GM12878 (cell line): ENCODE measurements at regions not wholly inside any gene's neighbourhood (a gene's known extent, or its start where the extent isn't known, plus 50 kb on each side); places are given as distances from the start of the nearest gene placed in this dataset.

ENCODE experiments used
- ATAC-seq: fragments of 200-7000 bp; cut with Tn5 transposase; 3 replicates; pipeline ENCODE4 v1.9.1; 2020; ENCODE audit warnings: mild to moderate bottlenecking, moderate library complexity
- BruUV-seq: library from RNA; stranded (reverse); fragments of 400-500 nt; replicated peaks from 2 replicates; lab custom pipeline; 2021; lab: Mats Ljungman, UMichigan
- CTCF ChIA-PET: fragments of 300-600 bp; sonication (Branson Sonifier 250); formaldehyde crosslinking; extraction: SDS; loops from one replicate; lab custom pipeline; 2021; ENCODE audit warnings: inconsistent platforms; lab: Yijun Ruan, JAX
- POLR2A ChIA-PET: fragments of 350-600 bp; formaldehyde crosslinking; extraction: SDS; loops from one replicate; lab custom pipeline; 2021; ENCODE audit warnings: inconsistent platforms; lab: Charles Lee
- RAD21 ChIA-PET: fragments of 300-600 bp; sonication (Branson Sonifier 250); formaldehyde crosslinking; loops from one replicate; lab custom pipeline; 2023; ENCODE audit warnings: antibody characterized with exemption; ENCODE audit not compliant: unreplicated experiment; lab: Charles Lee
- SMC1A ChIA-PET: fragments of 300-600 bp; sonication (Branson Sonifier 250); formaldehyde crosslinking; loops from one replicate; lab custom pipeline; 2023; ENCODE audit not compliant: unreplicated experiment, uncharacterized antibody; lab: Charles Lee
- DNase-seq: peaks from one replicate; pipeline ENCODE4 v3.0.0-alpha.2; 2011; ENCODE audit warnings: low read depth, low spot score
- FAIRE-seq: peaks from 3 replicates; lab custom pipeline; 2011; peaks lifted over from hg19 to GRCh38; lab: Jason Lieb, UNC
- H2AFZ ChIP-seq: 2 replicates; pipeline ENCODE4 v1.6.0; 2011; ENCODE audit warnings: low read depth, low read length, control low read depth; ENCODE audit not compliant: control insufficient read depth
- H3K27ac ChIP-seq: 2 replicates; pipeline ENCODE4 v1.5.1; 2011; ENCODE audit warnings: control low read depth; ENCODE audit not compliant: control insufficient read depth, insufficient read depth
- H3K27me3 ChIP-seq, 2 experiments: replicated peaks in 1 of 2; 2 replicates each; pipeline versions ENCODE4 v1.6.0 to v1.6.1; 2011; ENCODE audit warnings: low read length in 1 of 2; ENCODE audit not compliant: control insufficient read depth in 2 of 2, insufficient read depth in 2 of 2
- H3K36me3 ChIP-seq, 2 experiments: 2 replicates each; pipeline ENCODE4 v1.5.1; 2011; ENCODE audit warnings: low read length in 1 of 2; ENCODE audit not compliant: control insufficient read depth in 2 of 2, insufficient read depth in 2 of 2
- H3K4me1 ChIP-seq: 2 replicates; pipeline ENCODE4 v1.6.1; 2011; ENCODE audit warnings: mild to moderate bottlenecking, low read length, moderate library complexity, mixed read lengths; ENCODE audit not compliant: control insufficient read depth, insufficient read depth
- H3K4me2 ChIP-seq: 2 replicates; pipeline ENCODE4 v1.6.0; 2011; ENCODE audit warnings: control low read depth; ENCODE audit not compliant: control insufficient read depth, insufficient read depth
- H3K4me3 ChIP-seq: fragments of 200-600 bp; sonication (generic); 2 replicates; pipeline ENCODE4 v1.5.1; 2016
- H3K79me2 ChIP-seq: 2 replicates; pipeline ENCODE4 v1.6.0; 2011; ENCODE audit warnings: low read length; ENCODE audit not compliant: control insufficient read depth, insufficient read depth
- H3K9ac ChIP-seq: 2 replicates; pipeline ENCODE4 v1.8.0; 2011; ENCODE audit warnings: low read length, control low read depth, mixed read lengths; ENCODE audit not compliant: control insufficient read depth, insufficient read depth
- H3K9me3 ChIP-seq: replicated peaks from 3 replicates; pipeline ENCODE4 v1.5.1; 2011; ENCODE audit warnings: mild to moderate bottlenecking, low read length; ENCODE audit not compliant: control insufficient read depth, insufficient read depth
- H4K20me1 ChIP-seq: 2 replicates; pipeline ENCODE4 v1.6.0; 2011; ENCODE audit not compliant: control insufficient read depth, insufficient read depth
- BMI1 ChIP-seq: fragments of 450-650 bp; IDR thresholded peaks from 2 replicates; pipeline ENCODE4 v1.6.1; 2016; ENCODE audit warnings: mild to moderate bottlenecking, moderate library complexity, borderline replicate concordance
- CHD1 ChIP-seq: IDR thresholded peaks from 2 replicates; pipeline ENCODE4 v1.6.1; 2012; ENCODE audit warnings: low read depth, low read length, improper control_type of control experiment
- GABPA ChIP-seq: IDR thresholded peaks from 2 replicates; pipeline ENCODE4 v1.6.1; 2014; ENCODE audit warnings: antibody characterized with exemption, low read depth, mild to moderate bottlenecking, inconsistent platforms
- HDAC2 ChIP-seq: fragments of 200-600 bp; sonication (generic); IDR thresholded peaks from 2 replicates; pipeline ENCODE4 v1.6.1; 2017
- MAX ChIP-seq: IDR thresholded peaks from 2 replicates; pipeline ENCODE4 v1.6.1; 2012; ENCODE audit warnings: low read depth, low read length, improper control_type of control experiment
- NFYA ChIP-seq: IDR thresholded peaks from 2 replicates; pipeline ENCODE4 v1.6.1; 2011; ENCODE audit warnings: low read depth, mild to moderate bottlenecking, low read length, improper control_type of control experiment, borderline replicate concordance
- RBBP5 ChIP-seq: fragments of 200-600 bp; sonication (generic); conservative IDR thresholded peaks from 2 replicates; pipeline ENCODE4 v1.6.1; 2016
- RELA ChIP-seq: fragments of 450-650 bp; IDR thresholded peaks from 2 replicates; pipeline ENCODE4 v1.8.0; 2014; ENCODE audit warnings: borderline replicate concordance; ENCODE audit not compliant: partially characterized antibody
- RELB ChIP-seq: fragments of 450-650 bp; IDR thresholded peaks from 2 replicates; pipeline ENCODE4 v1.6.1; 2017; ENCODE audit warnings: low read depth, mild to moderate bottlenecking, moderate library complexity
- SP1 ChIP-seq: IDR thresholded peaks from one replicate; pipeline ENCODE4 v1.6.1; 2011; ENCODE audit warnings: low read depth, low read length
- TARDBP ChIP-seq: IDR thresholded peaks from 2 replicates; pipeline ENCODE4 v1.6.1; 2016; ENCODE audit warnings: borderline replicate concordance
- USF1 ChIP-seq: IDR thresholded peaks from 2 replicates; pipeline ENCODE4 v1.6.1; 2011; ENCODE audit warnings: borderline replicate concordance, low read depth, mild to moderate bottlenecking, moderate library complexity, mixed read lengths, low read length; ENCODE audit not compliant: insufficient read depth; ENCODE audit errors: extremely low read length
- ZNF687 ChIP-seq: fragments of 450-650 bp; IDR thresholded peaks from 2 replicates; pipeline ENCODE4 v1.6.1; 2017; ENCODE audit warnings: mild to moderate bottlenecking, moderate library complexity
- WGBS: methylation state at CpG from one replicate; pipeline ENCODE4 v1.1.6; 2016; ENCODE audit warnings: low lambda C conversion rate; ENCODE audit not compliant: insufficient replicate concordance, insufficient coverage; ENCODE audit errors: missing lambda C conversion rate; 5-methylcytosine and 5-hydroxymethylcytosine counted together
- in situ Hi-C: fragments of 300-500 bp; cut with MboI; formaldehyde crosslinking; loops from 9 replicates; pipeline ENCODE4 v1.14.3; 2018; ENCODE audit warnings: mixed read lengths
- intact Hi-C: fragments of 100-400 bp; cut with micrococcal nuclease; formaldehyde crosslinking; loops from one replicate; pipeline ENCODE4 v1.14.2; 2022; ENCODE audit not compliant: unreplicated experiment

- no peaks in the 10 kb centered on the region for H3K79me2 ChIP-seq
- H2AFZ ChIP-seq = no peak overlapping the region
- DNase-seq = no peak
- BruUV-seq = no TSS peak
- H3K4me3 ChIP-seq = no peak overlapping the region
- TF ChIP-seq BMI1 (no peak), MAX (no peak), RELB (no peak), HDAC2 (no peak), NFYA (no peak), GABPA (no peak), RELA (no peak), CHD1 (no peak), RBBP5 (no peak), SP1 (no peak), TARDBP (no peak), ZNF687 (no peak), USF1 (no peak)
- TF ChIP-seq, all 136 proteins: peak for 0
- Histone ChIP-seq H3K4me1 (no peaks in the 10 kb centered on the region), H3K27ac (no peak overlapping the region), H3K9me3 (no peaks in the 10 kb centered on the region), H3K36me3 (no peaks in the 10 kb centered on the region), H3K4me2 (no peak overlapping the region), H3K9ac (no peak overlapping the region), H3K27me3 (no peaks in the 10 kb centered on the region), H4K20me1 (no peaks in the 10 kb centered on the region)
- no peak for FAIRE-seq
- intact Hi-C loops (no loop called here), in situ Hi-C loops (no loop called here)
- ChIA-PET POLR2A (no interaction called here), RAD21 (no interaction called here), SMC1A (no interaction called here), CTCF (no interaction called here)
- WGBS = 0% methylated on average over 2 of the region's 2 CpGs
- no peak for ATAC-seq
Observed at GRCh38 chr10:83276971-83277370, 862.3 kb upstream of the GHITM start.
